ENCODE measurements at regions not wholly inside any gene's neighbourhood (a gene's known extent, or its start where the extent isn't known, plus 50 kb on each side); places are given as distances from the start of the nearest gene placed in this dataset.
"Not testable (repeated sequence)": the region's sequence is repeated elsewhere in the genome, so short reads cannot be mapped to it uniquely, and the experiment has no call there.

- TF ChIP-seq CTCF (IDR thresholded peaks at IDR 0.05; ENCODE audit: low read depth, low read length, poor library complexity, severe bottlenecking); EZH2phosphoT487 (IDR thresholded peaks at IDR 0.05; ENCODE audit: borderline replicate concordance, low read length): not testable (repeated sequence)
Measured at GRCh38 chr22:44643526-44644101, 58.4 kb upstream of the PRR5 start.

Measured in DOHH2 (cell line).